SK-N-SH (cell line): ENCODE measurements at regions not wholly inside any gene's neighbourhood (a gene's known extent, or its start where the extent isn't known, plus 50 kb on each side); places are given as distances from the start of the nearest gene placed in this dataset.

Source experiments
- EP300 ChIP-seq, 2 experiments: IDR thresholded peaks; 2 replicates each; pipeline versions ENCODE4 v1.4.0 to v1.6.1; 2012; ENCODE audit warnings: borderline replicate concordance in 1 of 2, low read depth in 1 of 2, low read length in 1 of 2
- EZH2phosphoT487 ChIP-seq: fragments of 200-600 bp; sonication (generic); IDR thresholded peaks from 2 replicates; pipeline ENCODE4 v1.6.1; 2017; ENCODE audit warnings: low read depth, mixed run types, mild to moderate bottlenecking, antibody characterized with exemption, moderate library complexity, borderline replicate concordance
- GABPA ChIP-seq: IDR thresholded peaks from 2 replicates; pipeline ENCODE4 v1.4.0; 2012; ENCODE audit warnings: low read depth, mild to moderate bottlenecking

DNA sequence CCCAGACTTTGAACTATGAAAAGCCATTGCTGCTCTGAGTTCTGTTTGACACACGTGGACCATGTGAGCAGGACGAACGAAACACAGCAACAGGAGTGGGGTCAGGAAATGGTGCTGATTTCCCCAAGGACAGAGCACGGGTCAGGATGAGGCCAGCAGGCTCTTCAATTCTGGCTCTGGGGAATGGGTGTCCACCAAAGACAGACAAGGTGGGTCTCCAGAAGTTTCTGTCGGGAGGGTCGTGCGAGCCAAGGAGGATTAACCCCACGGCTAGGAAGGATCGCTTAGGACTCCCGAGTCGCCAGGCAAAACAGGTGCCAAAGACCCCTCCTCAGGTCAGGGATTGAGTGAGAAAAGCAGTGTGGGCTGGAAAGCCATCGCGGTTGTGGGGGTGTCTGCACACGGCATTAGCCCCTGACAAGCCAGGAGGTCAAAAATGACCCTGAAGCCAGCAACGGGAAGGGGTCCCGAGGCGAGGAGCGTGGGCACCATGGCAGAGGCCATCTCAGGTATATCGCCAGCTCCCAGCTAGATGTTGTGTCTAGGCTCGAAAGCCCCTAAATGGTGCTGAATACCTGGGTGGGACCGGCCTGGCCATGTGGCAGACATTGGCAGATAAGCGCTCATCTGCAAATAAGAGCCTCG is 213.9 kb upstream of the SALL3 start:
- TF ChIP-seq EP300 (IDR thresholded peaks at IDR 0.05; ENCODE audit: borderline replicate concordance in 1 of 2, low read depth in 1 of 2, low read length in 1 of 2): no peak
- TF ChIP-seq GABPA: no peak
- no peak for TF ChIP-seq EZH2phosphoT487
